ENCODE measurements at regions not wholly inside any gene's neighbourhood (a gene's known extent, or its start where the extent isn't known, plus 50 kb on each side); places are given as distances from the start of the nearest gene placed in this dataset.

DNA sequence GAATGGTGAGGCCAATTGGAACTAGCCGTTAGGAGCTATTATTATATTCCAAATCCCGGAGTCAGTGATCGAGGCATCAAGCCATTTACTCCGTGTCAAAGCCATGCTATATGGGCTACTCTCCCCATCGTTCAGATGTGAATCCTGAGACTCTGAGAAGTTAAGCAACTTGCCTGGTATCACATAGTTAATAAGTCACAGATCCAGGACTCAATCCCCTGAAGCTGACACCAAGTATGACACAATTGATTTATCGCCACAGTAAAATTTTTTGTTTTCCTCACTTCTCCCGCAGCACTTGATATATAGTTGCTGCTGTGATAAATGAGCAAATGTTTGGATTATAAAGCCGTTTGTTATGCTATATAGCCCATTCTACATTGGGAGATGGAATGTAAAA, 50.8 kb upstream of the TSHZ2 start:
- no peak for DNase-seq (ENCODE audit: low read depth)
- H3K4me3 ChIP-seq (ENCODE audit: low read depth, low read length) = no peak overlapping the region
- TF ChIP-seq, protein P1, sequence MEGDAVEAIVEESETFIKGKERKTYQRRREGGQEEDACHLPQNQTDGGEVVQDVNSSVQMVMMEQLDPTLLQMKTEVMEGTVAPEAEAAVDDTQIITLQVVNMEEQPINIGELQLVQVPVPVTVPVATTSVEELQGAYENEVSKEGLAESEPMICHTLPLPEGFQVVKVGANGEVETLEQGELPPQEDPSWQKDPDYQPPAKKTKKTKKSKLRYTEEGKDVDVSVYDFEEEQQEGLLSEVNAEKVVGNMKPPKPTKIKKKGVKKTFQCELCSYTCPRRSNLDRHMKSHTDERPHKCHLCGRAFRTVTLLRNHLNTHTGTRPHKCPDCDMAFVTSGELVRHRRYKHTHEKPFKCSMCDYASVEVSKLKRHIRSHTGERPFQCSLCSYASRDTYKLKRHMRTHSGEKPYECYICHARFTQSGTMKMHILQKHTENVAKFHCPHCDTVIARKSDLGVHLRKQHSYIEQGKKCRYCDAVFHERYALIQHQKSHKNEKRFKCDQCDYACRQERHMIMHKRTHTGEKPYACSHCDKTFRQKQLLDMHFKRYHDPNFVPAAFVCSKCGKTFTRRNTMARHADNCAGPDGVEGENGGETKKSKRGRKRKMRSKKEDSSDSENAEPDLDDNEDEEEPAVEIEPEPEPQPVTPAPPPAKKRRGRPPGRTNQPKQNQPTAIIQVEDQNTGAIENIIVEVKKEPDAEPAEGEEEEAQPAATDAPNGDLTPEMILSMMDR (IDR thresholded peaks at IDR 0.05; ENCODE audit: insufficient read depth, low read depth, low read length) = no peak

DNA sequence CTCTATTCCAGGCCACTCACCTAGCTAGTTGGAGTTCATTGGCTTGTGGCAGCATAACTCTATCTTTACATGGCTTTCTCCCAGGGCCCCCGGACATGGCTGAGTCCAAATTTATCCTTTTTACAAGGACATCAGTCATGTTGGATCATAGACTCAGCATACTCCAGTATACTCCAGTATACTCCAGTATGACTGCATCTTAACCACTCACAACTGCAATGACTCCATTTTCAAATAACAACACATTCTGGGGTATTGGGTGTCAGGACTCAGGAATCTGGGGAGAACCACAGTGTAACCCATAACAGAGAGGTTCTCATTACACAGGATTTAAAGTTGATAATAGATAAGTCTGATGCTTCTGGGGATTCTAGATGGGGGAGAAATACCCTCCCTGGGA, 53.8 kb upstream of the TSHZ2 start:
- no peak for DNase-seq (ENCODE audit: low read depth)
- TF ChIP-seq, protein P1 (IDR thresholded peaks at IDR 0.05; ENCODE audit: insufficient read depth, low read depth, low read length) = no peak
- H3K4me3 ChIP-seq (ENCODE audit: low read depth, low read length) = no peak overlapping the region

DNA sequence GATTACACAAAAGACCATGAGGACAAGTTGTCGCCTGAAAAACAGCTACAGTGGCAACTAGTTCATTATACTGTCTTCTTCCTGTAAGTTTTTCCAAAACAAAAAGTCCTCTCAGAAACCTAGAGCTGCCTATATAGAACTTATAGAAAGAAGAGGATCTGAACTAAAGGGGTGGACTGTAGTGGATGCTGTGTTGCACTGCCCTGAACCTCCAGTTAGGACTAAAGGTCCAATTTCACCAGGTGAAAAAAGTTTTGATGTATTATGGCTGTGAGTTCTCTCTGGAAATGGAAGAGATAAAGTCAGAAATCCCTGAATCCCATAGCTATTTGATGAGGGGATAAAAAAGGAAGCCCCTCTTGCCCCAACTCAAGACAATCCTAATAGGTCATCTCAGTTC, 56.6 kb upstream of the TSHZ2 start:
- DNase-seq (ENCODE audit: low read depth) = no peak
- no peak overlapping the region for H3K4me3 ChIP-seq (ENCODE audit: low read depth, low read length)
- TF ChIP-seq, protein P1 (IDR thresholded peaks at IDR 0.05; ENCODE audit: insufficient read depth, low read depth, low read length) = no peak

DNA sequence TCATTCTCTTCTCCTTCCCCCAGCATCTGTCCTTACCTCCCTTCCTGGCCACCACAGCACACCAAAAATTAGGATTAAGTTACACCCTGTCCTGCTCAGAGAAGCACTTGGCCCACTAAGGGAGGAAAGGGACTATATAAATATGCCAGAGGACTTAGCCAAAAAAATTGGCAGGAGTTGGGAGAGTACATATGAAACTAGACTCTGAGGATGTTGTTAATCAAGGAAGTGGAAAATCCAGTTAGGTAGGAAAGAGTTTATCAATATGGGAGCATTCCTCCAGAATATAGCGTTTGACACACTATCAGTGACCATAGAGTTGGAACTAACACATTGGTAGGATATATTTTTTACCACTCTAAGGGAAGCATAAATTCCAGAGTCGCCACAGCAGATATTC, 57.3 kb upstream of the TSHZ2 start:
- no peak overlapping the region for H3K4me3 ChIP-seq (ENCODE audit: low read depth, low read length)
- TF ChIP-seq, protein P1 (IDR thresholded peaks at IDR 0.05; ENCODE audit: insufficient read depth, low read depth, low read length) = no peak
- no peak for DNase-seq (ENCODE audit: low read depth)

DNA sequence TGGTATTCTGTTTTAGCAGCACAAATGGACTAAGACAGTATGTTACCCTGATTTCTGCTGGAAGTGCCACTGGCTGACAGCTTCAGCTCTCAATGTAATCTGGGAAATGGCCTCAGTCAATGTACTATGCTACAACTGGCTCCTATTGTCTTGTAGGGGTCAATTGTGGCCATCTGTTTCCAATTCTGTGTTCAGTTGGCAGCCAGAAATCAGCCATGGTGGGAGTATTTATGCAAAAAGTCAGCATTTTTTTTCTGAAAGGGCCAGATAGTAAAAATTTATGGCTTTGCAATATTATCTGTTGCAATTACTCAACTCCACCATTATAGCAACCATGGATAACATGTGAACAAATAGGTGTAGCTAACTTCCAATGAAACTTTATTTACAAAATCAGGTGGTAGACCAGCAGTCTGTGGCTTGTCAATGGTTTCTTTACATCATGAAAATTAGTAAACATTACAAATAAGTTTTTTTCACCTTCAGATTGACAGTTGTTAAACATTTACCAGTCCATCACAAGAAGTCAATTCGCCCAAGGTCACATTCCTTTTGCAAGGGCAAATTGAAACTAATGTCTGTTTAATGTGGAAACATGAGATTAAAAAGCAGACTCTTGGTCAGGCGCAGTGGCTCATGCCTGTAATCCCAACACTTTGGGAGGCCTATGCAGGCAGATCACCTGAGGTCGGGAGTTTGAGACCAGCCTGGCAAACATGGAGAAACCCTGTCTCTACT, 58.3 kb upstream of the TSHZ2 start:
- no peak overlapping the region for H3K4me3 ChIP-seq (ENCODE audit: low read depth, low read length)
- DNase-seq (ENCODE audit: low read depth) = no peak
- TF ChIP-seq, protein P1 (IDR thresholded peaks at IDR 0.05; ENCODE audit: insufficient read depth, low read depth, low read length) = no peak

DNA sequence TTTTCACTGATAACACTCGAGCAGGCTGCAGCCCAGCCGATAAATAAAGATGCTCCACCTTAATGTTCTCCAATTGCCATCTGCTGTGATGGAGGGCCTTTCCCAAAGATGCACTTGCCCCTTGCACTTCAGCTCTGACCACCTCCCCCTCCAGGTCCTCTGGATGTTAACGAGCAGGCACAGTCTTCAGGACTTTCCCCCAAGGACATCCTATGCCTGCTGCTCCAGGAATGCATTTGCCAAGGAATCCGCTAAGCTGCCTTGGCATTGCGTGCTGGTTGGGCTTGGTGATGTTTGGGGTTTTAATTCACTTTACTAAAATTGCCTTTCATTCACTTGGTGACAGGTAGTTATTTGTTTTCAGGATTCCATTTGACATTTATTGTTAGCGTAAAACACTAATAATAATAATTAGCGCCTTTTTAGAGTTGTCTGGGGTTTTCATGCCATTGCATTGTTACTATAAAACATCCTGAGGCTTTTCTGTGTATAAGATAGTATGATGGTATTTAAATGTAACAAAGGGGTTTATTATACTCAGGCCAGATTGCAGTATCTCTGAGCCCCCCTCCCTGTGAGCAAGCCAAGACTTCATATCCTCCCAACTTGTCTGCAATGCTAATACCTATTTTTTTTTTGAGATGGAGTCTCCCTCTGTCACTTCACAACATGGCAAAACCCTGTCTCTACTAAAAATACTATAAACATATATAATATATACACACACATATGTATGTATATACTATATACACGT, 66.7 kb upstream of the TSHZ2 start:
- no peak overlapping the region for H3K4me3 ChIP-seq (ENCODE audit: low read depth, low read length)
- TF ChIP-seq, protein P1 (IDR thresholded peaks at IDR 0.05; ENCODE audit: insufficient read depth, low read depth, low read length) = no peak
- no peak for DNase-seq (ENCODE audit: low read depth)
